Heart right ventricle (tissue), 16 donors: ENCODE measurements at regions not wholly inside any gene's neighbourhood (a gene's known extent, or its start where the extent isn't known, plus 50 kb on each side); places are given as distances from the start of the nearest gene placed in this dataset.
"Not testable (repeated sequence)": the region's sequence is repeated elsewhere in the genome, so short reads cannot be mapped to it uniquely, and the experiment has no call there.

ENCODE experiments used
- ATAC-seq, 8 donors: fragments of 200-7000 bp; cut with Tn5 transposase; one replicate each; pipeline ENCODE4 v1.9.1; 2020; ENCODE audit warnings: mild to moderate bottlenecking in 8 of 8, moderate library complexity in 8 of 8, moderate number of reproducible peaks in 1 of 8
- DNase-seq, 2 donors: peaks; one replicate each; pipeline ENCODE4 v3.0.0-alpha.2; 2020
- H3K27ac ChIP-seq, 10 donors: fragments of 200-600 bp; sonication (generic) in 2 of 10; one replicate each; pipeline versions ENCODE4 v1.5.0 to v1.8.0; 2020 to 2022; ENCODE audit warnings: mild to moderate bottlenecking in 3 of 10
- H3K27me3 ChIP-seq, 7 donors: fragments of 200-600 bp; one replicate each; pipeline ENCODE4 v1.8.0; 2021 to 2022; ENCODE audit warnings: mild to moderate bottlenecking in 2 of 7
- H3K36me3 ChIP-seq, 9 donors: fragments of 200-600 bp; sonication (generic) in 1 of 9; one replicate each; pipeline versions ENCODE4 v1.5.0 to v1.8.0; 2020 to 2022; ENCODE audit warnings: mild to moderate bottlenecking in 2 of 9
- H3K4me1 ChIP-seq, 9 donors: fragments of 200-600 bp; sonication (generic) in 1 of 9; one replicate each; pipeline versions ENCODE4 v1.5.0 to v1.8.0; 2020 to 2022; ENCODE audit warnings: mild to moderate bottlenecking in 4 of 9
- H3K4me3 ChIP-seq, 10 donors: fragments of 200-600 bp; sonication (generic) in 2 of 10; one replicate each; pipeline versions ENCODE4 v1.5.0 to v1.8.0; 2020 to 2022; ENCODE audit warnings: mild to moderate bottlenecking in 7 of 10, moderate library complexity in 2 of 10
- H3K9me3 ChIP-seq, 11 donors: fragments of 200-600 bp in 10 of 11; sonication (generic) in 2 of 11; one replicate each; pipeline versions ENCODE4 v1.5.0 to v1.8.0; 2013 to 2022; ENCODE audit warnings: mild to moderate bottlenecking in 2 of 11, control low read depth in 1 of 11, moderate library complexity in 1 of 11
- CTCF ChIP-seq, 9 donors: fragments of 200-600 bp; sonication (generic) in 2 of 9; IDR thresholded peaks; one replicate each; pipeline versions ENCODE4 v1.5.0 to v1.8.0; 2021 to 2022; ENCODE audit warnings: antibody characterized with exemption in 9 of 9, mild to moderate bottlenecking in 5 of 9, moderate library complexity in 1 of 9
- WGBS, 2 donors: extraction: QIAGEN DNeasy Blood & Tissue Kit; methylation state at CpG; one replicate each; pipeline ENCODE4 v1.1.7; 2013; ENCODE audit warnings: inconsistent platforms in 1 of 2; 5-methylcytosine and 5-hydroxymethylcytosine counted together
- intact Hi-C, 10 donors: fragments of 100-400 bp; cut with DNase I; formaldehyde crosslinking; loops; one replicate each; pipeline versions ENCODE4 v1.11.1 to v1.14.2; 2022
- donor health status: Arrhythmogenic right ventricular cardiomyopathy.
- donor health status: ischemic (EF 13 %, LVEDD 7.1; RV severe dilation, severe dysfunction).
- donor health status: healthy with polysubstance abuse.
- donor health status: DM: no; HTN: yes; CAD: no.
- donor health status: DM: no; HTN: no; CAD: no.
- donor health status: ischemic (EF 25% LVEDD 6.9; RV normal size, moderate dysfunction).
- donor health status: ischemic (EF 25% LVEDD 5.7; RV mildly dilated, moderate dysfunction).
- donor health status: healthy.
- donor health status: DM: yes; HTN: yes; CAD: no.
- donor health status: Ischemic cardiomyopathy.
- donor health status: ischemic (EF 35%, LVEDD 5.7; RV mildly dilated, moderate dysfunction).
- donor health status: nonischemic (EF 11% LVEDD 7.7; RV severe dilation, severe dysfunction).
- donor health status: DM: yes; HTN: yes; CAD: no.
- donor health status: PGD.
- donor health status: ischemic (EF 29% LVEDD 5.4; RV normal size, mild dysfunction).
- donor health status: nonischemic (EF 23%, LVEDD 6.1; RV moderate dilation, normal function).

GRCh38 chr12:41652981-41653380 lies 464.9 kb downstream of the PDZRN4 start:
- Histone ChIP-seq H3K27ac (no peak overlapping the region), H3K4me1 (no peaks in the 10 kb centered on the region), H3K4me3 (no peak overlapping the region), H3K27me3 (no peaks in the 10 kb centered on the region), H3K36me3 (no peaks in the 10 kb centered on the region), H3K9me3 (peaks cover 0 to 14% (median 0%) of the 10 kb centered on the region in 11 donors)
- intact Hi-C loops, result loop anchor here in 1 of 10 donors (10.0 kb wide), 1 partner anchor 368 kb away; no protein-coding TSS in a partner anchor
- no peak for DNase-seq
- no peak for ATAC-seq
- TF ChIP-seq CTCF (IDR thresholded peaks at IDR 0.05), result no peak
- WGBS, 2 donors, result 84 to 85% methylated on average over 8 of the region's 8 CpGs

GRCh38 chr12:41645624-41646023 lies 457.5 kb downstream of the PDZRN4 start:
- H3K9me3 ChIP-seq, result no peaks in the 10 kb centered on the region
- H3K27me3 ChIP-seq, result no peaks in the 10 kb centered on the region
- no peak overlapping the region for H3K27ac ChIP-seq
- no peak for ATAC-seq
- H3K4me1 ChIP-seq, result no peaks in the 10 kb centered on the region
- intact Hi-C loops, result no loop called here
- DNase-seq, result no peak
- TF ChIP-seq CTCF (IDR thresholded peaks at IDR 0.05), result no peak
- 80 to 83% methylated on average over 1 of the region's 1 CpG for WGBS, 2 donors
- H3K4me3 ChIP-seq, result no peak overlapping the region
- H3K36me3 ChIP-seq, result no peaks in the 10 kb centered on the region

GRCh38 chr12:41642808-41643207 lies 454.7 kb downstream of the PDZRN4 start:
- H3K36me3 ChIP-seq, DNase-seq, H3K27ac ChIP-seq, H3K4me3 ChIP-seq, ATAC-seq, H3K9me3 ChIP-seq, intact Hi-C loops, H3K4me1 ChIP-seq, H3K27me3 ChIP-seq: not testable (repeated sequence)
- WGBS, 2 donors, result 88 to 92% methylated on average over 11 of the region's 11 CpGs

- 33 to 60% methylated on average over 4 of the region's 4 CpGs for WGBS, 2 donors
- ATAC-seq, result no peak
- H3K4me1 ChIP-seq, result no peaks in the 10 kb centered on the region
- TF ChIP-seq CTCF (IDR thresholded peaks at IDR 0.05), result no peak
- intact Hi-C loops, result no loop called here
- H3K9me3 ChIP-seq, result peaks cover 0 to 18% (median 6%) of the 10 kb centered on the region in 11 donors
- H3K4me3 ChIP-seq, result no peak overlapping the region
- no peak for DNase-seq
- H3K36me3 ChIP-seq, result no peaks in the 10 kb centered on the region
- no peak overlapping the region for H3K27ac ChIP-seq
- H3K27me3 ChIP-seq, result no peaks in the 10 kb centered on the region
Observed at GRCh38 chr12:41636653-41637052, 448.5 kb downstream of the PDZRN4 start.

- peaks cover 0 to 26% (median 6%) of the 10 kb centered on the region in 11 donors for H3K9me3 ChIP-seq
- no peaks in the 10 kb centered on the region for H3K4me1 ChIP-seq
- H3K36me3 ChIP-seq, result no peaks in the 10 kb centered on the region
- ATAC-seq, result no peak
- TF ChIP-seq CTCF (IDR thresholded peaks at IDR 0.05), result no peak
- H3K4me3 ChIP-seq, result no peak overlapping the region
- DNase-seq, result no peak
- H3K27me3 ChIP-seq, result no peaks in the 10 kb centered on the region
- 70 to 77% methylated on average over 5 of the region's 5 CpGs for WGBS, 2 donors
- intact Hi-C loops, result no loop called here
- no peak overlapping the region for H3K27ac ChIP-seq
Observed at GRCh38 chr12:41635626-41636364, 447.7 kb downstream of the PDZRN4 start.
